Tibial nerve (tissue), 4 donors: ENCODE measurements at regions not wholly inside any gene's neighbourhood (a gene's known extent, or its start where the extent isn't known, plus 50 kb on each side); places are given as distances from the start of the nearest gene placed in this dataset.

Experiments used
- EP300 ChIP-seq, 2 donors: sonication (generic); formaldehyde crosslinking; IDR thresholded peaks; one replicate each; pipeline ENCODE4 v1.6.1; 2017; ENCODE audit warnings: antibody characterized with exemption in 2 of 2, mild to moderate bottlenecking in 1 of 2
- POLR2A ChIP-seq, 2 donors: fragments of 450-650 bp; IDR thresholded peaks; one replicate each; pipeline ENCODE4 v1.6.1; 2017; ENCODE audit warnings: antibody characterized with exemption in 2 of 2, mild to moderate bottlenecking in 2 of 2, moderate library complexity in 2 of 2
- TF ChIP-seq, protein P1 (sequence below), 5 experiments: fragments of 200-600 bp in 3 of 5; fragments of 450-650 bp in 2 of 5; sonication (generic) in 3 of 5; IDR thresholded peaks; one replicate each; pipeline ENCODE4 v1.5.1; 2016 to 2019; ENCODE audit warnings: antibody characterized with exemption in 5 of 5, mild to moderate bottlenecking in 3 of 5, moderate library complexity in 2 of 5

GRCh38 chr6:48826901-48827701 lies 636.0 kb downstream of the MMUT start:
- no peak for TF ChIP-seq POLR2A (IDR thresholded peaks at IDR 0.05)
- TF ChIP-seq, protein P1, sequence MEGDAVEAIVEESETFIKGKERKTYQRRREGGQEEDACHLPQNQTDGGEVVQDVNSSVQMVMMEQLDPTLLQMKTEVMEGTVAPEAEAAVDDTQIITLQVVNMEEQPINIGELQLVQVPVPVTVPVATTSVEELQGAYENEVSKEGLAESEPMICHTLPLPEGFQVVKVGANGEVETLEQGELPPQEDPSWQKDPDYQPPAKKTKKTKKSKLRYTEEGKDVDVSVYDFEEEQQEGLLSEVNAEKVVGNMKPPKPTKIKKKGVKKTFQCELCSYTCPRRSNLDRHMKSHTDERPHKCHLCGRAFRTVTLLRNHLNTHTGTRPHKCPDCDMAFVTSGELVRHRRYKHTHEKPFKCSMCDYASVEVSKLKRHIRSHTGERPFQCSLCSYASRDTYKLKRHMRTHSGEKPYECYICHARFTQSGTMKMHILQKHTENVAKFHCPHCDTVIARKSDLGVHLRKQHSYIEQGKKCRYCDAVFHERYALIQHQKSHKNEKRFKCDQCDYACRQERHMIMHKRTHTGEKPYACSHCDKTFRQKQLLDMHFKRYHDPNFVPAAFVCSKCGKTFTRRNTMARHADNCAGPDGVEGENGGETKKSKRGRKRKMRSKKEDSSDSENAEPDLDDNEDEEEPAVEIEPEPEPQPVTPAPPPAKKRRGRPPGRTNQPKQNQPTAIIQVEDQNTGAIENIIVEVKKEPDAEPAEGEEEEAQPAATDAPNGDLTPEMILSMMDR (IDR thresholded peaks at IDR 0.05), result no peak
- no peak for TF ChIP-seq EP300 (IDR thresholded peaks at IDR 0.05)
